ENCODE measurements at regions not wholly inside any gene's neighbourhood (a gene's known extent, or its start where the extent isn't known, plus 50 kb on each side); places are given as distances from the start of the nearest gene placed in this dataset.

DNA sequence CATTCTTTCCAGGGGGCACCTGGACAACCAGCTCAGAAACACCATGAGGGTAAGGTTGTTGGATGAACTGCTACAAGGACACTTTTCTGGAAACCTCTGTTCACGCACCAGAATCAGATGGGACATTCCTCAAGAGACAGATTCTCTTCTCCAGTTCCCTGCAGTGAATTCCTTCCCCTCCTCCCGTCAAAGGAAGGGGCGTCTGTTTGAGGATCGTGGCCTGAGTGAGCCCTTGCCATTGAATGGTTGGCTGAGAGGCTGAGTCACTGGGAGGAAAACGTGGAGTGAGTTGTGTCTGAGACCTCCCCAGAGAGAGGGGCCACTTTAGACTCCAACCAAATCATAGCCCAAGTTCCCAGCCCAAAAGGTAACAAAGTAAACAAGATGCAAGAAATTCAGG lies 79.4 kb upstream of the ZNF507 start:
- TF ChIP-seq POLR2A (IDR thresholded peaks at IDR 0.05; ENCODE audit: low read depth, low read length) (no peak), PAX5 (IDR thresholded peaks at IDR 0.05; ENCODE audit: insufficient read depth, low read length, severe bottlenecking) (no peak), TAF1 (IDR thresholded peaks at IDR 0.05; ENCODE audit: low read depth, low read length) (no peak), POLR2AphosphoS5 (IDR thresholded peaks at IDR 0.05; ENCODE audit: low read depth, low read length) (no peak), SPI1 (IDR thresholded peaks at IDR 0.05; ENCODE audit: low read depth, low read length) (no peak), POU2F2 (IDR thresholded peaks at IDR 0.05; ENCODE audit: low read depth, low read length) (no peak)
